Prostate gland (tissue), 2 donors: ENCODE measurements at regions not wholly inside any gene's neighbourhood (a gene's known extent, or its start where the extent isn't known, plus 50 kb on each side); places are given as distances from the start of the nearest gene placed in this dataset.

Source experiments
- DNase-seq: peaks from one replicate; pipeline ENCODE4 v3.0.0-alpha.2; 2019; ENCODE audit warnings: low spot score
- H3K27ac ChIP-seq, 2 donors: fragments of 200-600 bp; sonication (generic); 2 replicates each; pipeline ENCODE4 v1.5.1; 2017 to 2019
- H3K27me3 ChIP-seq: fragments of 200-600 bp; sonication (generic); replicated peaks from 2 replicates; pipeline ENCODE4 v1.5.1; 2019; ENCODE audit not compliant: insufficient read depth
- H3K36me3 ChIP-seq, 2 donors: fragments of 200-600 bp; sonication (generic); 1 replicate in 1 of 2; 2 replicates in 1 of 2; pipeline versions ENCODE4 v1.5.1 to v1.8.1; 2017 to 2019
- H3K4me1 ChIP-seq: fragments of 200-600 bp; sonication (generic); replicated peaks from 2 replicates; pipeline ENCODE4 v1.5.1; 2019
- H3K4me3 ChIP-seq, 2 donors: fragments of 200-600 bp; sonication (generic); 2 replicates each; pipeline ENCODE4 v1.5.1; 2017 to 2019
- H3K9me3 ChIP-seq: fragments of 200-600 bp; sonication (generic); 2 replicates; pipeline ENCODE4 v1.5.1; 2017
- POLR2A ChIP-seq: fragments of 450-650 bp; IDR thresholded peaks from one replicate; pipeline ENCODE4 v1.6.1; 2016; ENCODE audit warnings: antibody characterized with exemption, mild to moderate bottlenecking
- POLR2AphosphoS5 ChIP-seq: sonication (generic); formaldehyde crosslinking; IDR thresholded peaks from one replicate; pipeline ENCODE4 v1.6.1; 2017; ENCODE audit warnings: antibody characterized with exemption
- WGBS: methylation state at CpG from one replicate; pipeline ENCODE4 v1.1.5; 2018; 5-methylcytosine and 5-hydroxymethylcytosine counted together
- intact Hi-C: fragments of 100-400 bp; cut with DNase I; formaldehyde crosslinking; loops from one replicate; pipeline ENCODE4 v1.14.2; 2022
- TF ChIP-seq, protein P1 (sequence below), 4 experiments: fragments of 200-600 bp in 2 of 4; fragments of 450-650 bp in 2 of 4; sonication (generic) in 2 of 4; IDR thresholded peaks; 1 replicate in 3 of 4; 2 replicates in 1 of 4; pipeline ENCODE4 v1.5.1; 2016 to 2019; ENCODE audit warnings: antibody characterized with exemption in 4 of 4, mild to moderate bottlenecking in 2 of 4, moderate library complexity in 2 of 4

DNA sequence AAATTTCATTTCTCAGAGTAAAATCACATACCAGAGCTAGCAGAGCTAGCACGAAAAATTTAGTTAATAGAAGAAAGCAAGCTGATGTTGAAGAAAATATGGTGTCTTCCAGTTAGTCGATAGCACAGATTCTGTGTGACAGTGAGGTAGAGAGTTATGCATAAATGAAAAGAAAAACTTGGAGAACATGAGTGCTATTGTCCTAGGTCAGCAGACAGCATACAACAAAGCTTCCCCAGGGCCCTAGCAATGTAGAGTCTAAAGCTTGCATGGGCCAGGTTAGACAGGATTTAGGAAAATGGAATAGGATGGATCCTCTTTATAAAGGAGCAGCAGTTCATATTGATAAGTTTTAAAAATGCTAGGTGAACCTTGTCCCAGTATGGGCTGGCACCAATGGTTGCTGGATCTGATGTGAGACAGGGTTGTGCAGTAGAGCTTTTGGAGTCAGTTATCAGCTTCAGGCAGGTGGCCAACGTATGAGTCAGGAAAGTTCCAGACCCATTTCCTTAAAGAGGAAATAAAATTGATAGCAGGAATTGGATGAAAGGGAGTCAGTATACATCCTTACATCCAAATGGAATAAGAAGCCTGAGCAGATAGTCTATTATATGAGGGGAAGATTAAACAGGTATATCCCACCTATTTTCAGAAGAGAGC lies 277.2 kb downstream of the FRK start:
- 71% methylated on average over 3 of the region's 3 CpGs for WGBS
- DNase-seq, result no peak
- no peak for TF ChIP-seq POLR2AphosphoS5
- no peak for TF ChIP-seq POLR2A
- TF ChIP-seq, protein P1, sequence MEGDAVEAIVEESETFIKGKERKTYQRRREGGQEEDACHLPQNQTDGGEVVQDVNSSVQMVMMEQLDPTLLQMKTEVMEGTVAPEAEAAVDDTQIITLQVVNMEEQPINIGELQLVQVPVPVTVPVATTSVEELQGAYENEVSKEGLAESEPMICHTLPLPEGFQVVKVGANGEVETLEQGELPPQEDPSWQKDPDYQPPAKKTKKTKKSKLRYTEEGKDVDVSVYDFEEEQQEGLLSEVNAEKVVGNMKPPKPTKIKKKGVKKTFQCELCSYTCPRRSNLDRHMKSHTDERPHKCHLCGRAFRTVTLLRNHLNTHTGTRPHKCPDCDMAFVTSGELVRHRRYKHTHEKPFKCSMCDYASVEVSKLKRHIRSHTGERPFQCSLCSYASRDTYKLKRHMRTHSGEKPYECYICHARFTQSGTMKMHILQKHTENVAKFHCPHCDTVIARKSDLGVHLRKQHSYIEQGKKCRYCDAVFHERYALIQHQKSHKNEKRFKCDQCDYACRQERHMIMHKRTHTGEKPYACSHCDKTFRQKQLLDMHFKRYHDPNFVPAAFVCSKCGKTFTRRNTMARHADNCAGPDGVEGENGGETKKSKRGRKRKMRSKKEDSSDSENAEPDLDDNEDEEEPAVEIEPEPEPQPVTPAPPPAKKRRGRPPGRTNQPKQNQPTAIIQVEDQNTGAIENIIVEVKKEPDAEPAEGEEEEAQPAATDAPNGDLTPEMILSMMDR (IDR thresholded peaks at IDR 0.05), result no peak

DNA sequence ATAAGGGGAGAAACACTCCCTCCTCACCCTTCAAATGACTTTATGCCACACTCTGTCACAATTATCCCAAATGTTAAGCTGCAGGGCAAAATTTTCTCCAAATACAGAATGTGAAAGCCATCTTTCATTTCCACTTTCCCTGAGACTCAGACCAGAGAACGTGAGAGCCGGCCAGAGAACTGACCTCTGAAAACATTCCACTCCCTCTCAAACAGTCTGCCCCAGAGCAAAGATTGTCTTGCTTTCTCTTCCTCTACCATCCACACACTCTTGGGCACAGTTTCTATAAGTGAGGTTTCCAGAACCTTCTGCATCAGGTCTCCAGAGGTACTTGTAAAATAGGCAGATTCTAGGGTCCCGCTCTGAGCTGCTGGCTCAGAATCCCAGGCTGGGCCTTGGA lies 278.1 kb downstream of the FRK start:
- no peaks in the 10 kb centered on the region for H3K36me3 ChIP-seq
- 88% methylated on average over 3 of the region's 3 CpGs for WGBS
- TF ChIP-seq, protein P1 (IDR thresholded peaks at IDR 0.05), result no peak
- TF ChIP-seq POLR2AphosphoS5 (no peak), POLR2A (no peak)
- H3K27ac ChIP-seq, result no peak overlapping the region
- no peak for DNase-seq
- no peaks in the 10 kb centered on the region for H3K9me3 ChIP-seq
- no peak overlapping the region for H3K4me3 ChIP-seq
- no peaks in the 10 kb centered on the region for H3K27me3 ChIP-seq
- H3K4me1 ChIP-seq, result no peaks in the 10 kb centered on the region
- intact Hi-C loops, result no loop called here

More for the DNA sequence above, 277.2 kb downstream of the FRK start:
- H3K27ac ChIP-seq, result no peak overlapping the region
- H3K36me3 ChIP-seq, result no peaks in the 10 kb centered on the region
- H3K9me3 ChIP-seq, result no peaks in the 10 kb centered on the region
- no peaks in the 10 kb centered on the region for H3K4me1 ChIP-seq
- intact Hi-C loops, result no loop called here
- H3K4me3 ChIP-seq, result no peak overlapping the region
- no peaks in the 10 kb centered on the region for H3K27me3 ChIP-seq

DNA sequence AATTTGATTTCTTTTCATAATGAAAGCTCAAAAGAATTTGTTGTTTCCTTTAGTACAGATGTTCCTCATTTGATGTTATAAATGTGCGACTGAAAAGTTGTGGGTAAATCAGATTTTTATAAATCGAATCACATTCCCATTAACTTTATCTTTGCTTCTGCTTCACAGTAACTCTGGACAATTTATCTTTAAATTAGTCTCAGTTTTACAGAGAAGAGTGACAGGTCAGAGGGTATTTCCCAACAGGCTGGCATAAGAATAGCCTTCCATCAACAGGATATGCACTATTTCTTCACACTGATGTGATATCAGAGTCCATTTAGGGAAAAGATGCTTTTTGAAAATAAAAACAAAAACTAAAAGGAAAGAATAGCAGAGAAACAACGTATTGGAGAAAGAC lies 286.9 kb downstream of the FRK start:
- no peak for TF ChIP-seq POLR2AphosphoS5
- no peak for TF ChIP-seq POLR2A
- TF ChIP-seq, protein P1 (IDR thresholded peaks at IDR 0.05), result no peak
- Histone ChIP-seq H3K27ac (no peak overlapping the region), H3K9me3 (no peaks in the 10 kb centered on the region), H3K27me3 (no peaks in the 10 kb centered on the region), H3K36me3 (no peaks in the 10 kb centered on the region), H3K4me1 (no peaks in the 10 kb centered on the region), H3K4me3 (no peak overlapping the region)
- 56% methylated on average over 3 of the region's 3 CpGs for WGBS
- no peak for DNase-seq
- intact Hi-C loops, result no loop called here

DNA sequence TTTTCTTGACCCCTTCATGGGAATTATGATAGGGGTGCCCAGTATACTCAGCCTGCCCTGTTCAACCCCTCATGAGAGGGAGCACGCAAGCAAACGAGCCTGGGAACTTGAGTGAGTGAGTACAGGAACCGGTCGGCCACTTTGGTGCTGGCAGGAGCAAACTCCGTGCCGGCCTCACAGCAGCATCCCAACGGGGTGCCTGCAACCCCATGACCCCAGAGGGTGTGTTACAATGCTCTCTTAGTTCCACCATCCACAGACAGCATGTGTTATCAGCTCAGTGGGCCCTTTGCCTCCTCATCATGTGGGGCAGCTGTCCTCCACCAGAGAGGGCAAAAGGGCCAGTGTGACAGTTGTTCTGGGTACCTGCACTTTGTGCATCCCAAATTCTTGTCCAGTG lies 289.8 kb downstream of the FRK start:
- TF ChIP-seq POLR2AphosphoS5 (no peak), POLR2A (no peak)
- TF ChIP-seq, protein P1 (IDR thresholded peaks at IDR 0.05), result no peak
- no peaks in the 10 kb centered on the region for H3K27me3 ChIP-seq
- no peak overlapping the region for H3K4me3 ChIP-seq
- no peak for DNase-seq
- H3K4me1 ChIP-seq, result no peaks in the 10 kb centered on the region
- H3K9me3 ChIP-seq, result no peaks in the 10 kb centered on the region
- H3K36me3 ChIP-seq, result no peaks in the 10 kb centered on the region
- H3K27ac ChIP-seq, result no peak overlapping the region
- intact Hi-C loops, result no loop called here
- 94% methylated on average over 6 of the region's 7 CpGs for WGBS

DNA sequence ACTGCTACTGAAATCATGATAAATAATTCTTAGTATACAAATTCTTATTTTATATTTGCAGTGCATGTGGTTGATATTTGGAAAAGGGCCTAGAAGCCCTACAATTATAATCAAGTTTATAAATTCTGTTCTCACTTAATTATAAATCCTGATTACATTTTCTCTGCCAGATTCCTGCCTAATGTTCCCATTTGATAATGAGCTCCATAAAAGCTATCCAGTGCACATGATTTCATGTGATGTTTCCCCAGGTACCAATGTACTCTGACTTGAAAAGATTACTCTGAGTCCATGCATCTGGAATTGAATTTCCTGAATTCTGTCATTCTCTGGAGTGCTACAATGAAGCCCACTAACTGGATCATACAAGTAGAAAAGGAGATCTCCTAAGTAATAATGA lies 292.2 kb downstream of the FRK start:
- TF ChIP-seq, protein P1 (IDR thresholded peaks at IDR 0.05), result no peak
- TF ChIP-seq POLR2A (no peak), POLR2AphosphoS5 (no peak)
- intact Hi-C loops, result no loop called here
- Histone ChIP-seq H3K4me1 (no peaks in the 10 kb centered on the region), H3K27ac (no peak overlapping the region), H3K9me3 (no peaks in the 10 kb centered on the region), H3K4me3 (no peak overlapping the region), H3K27me3 (no peaks in the 10 kb centered on the region), H3K36me3 (no peaks in the 10 kb centered on the region)
- DNase-seq, result no peak
